Adrenal gland (tissue), 5 donors: ENCODE measurements at regions not wholly inside any gene's neighbourhood (a gene's known extent, or its start where the extent isn't known, plus 50 kb on each side); places are given as distances from the start of the nearest gene placed in this dataset.

Experiments
- POLR2A ChIP-seq, 2 donors: fragments of 450-650 bp; IDR thresholded peaks; one replicate each; pipeline ENCODE4 v1.6.1; 2017; ENCODE audit warnings: antibody characterized with exemption in 2 of 2, mild to moderate bottlenecking in 2 of 2, moderate library complexity in 1 of 2
- TF ChIP-seq, protein P1 (sequence below), 6 experiments: fragments of 450-650 bp in 4 of 6; fragments of 200-600 bp in 2 of 6; sonication (generic) in 1 of 6; IDR thresholded peaks; 1 replicate in 5 of 6; 2 replicates in 1 of 6; pipeline versions ENCODE4 v1.5.1 to v1.8.0; 2016 to 2021; ENCODE audit warnings: antibody characterized with exemption in 6 of 6, mild to moderate bottlenecking in 2 of 6, moderate library complexity in 1 of 6
- donor health status: DM: no; HTN: no; CAD: no.

- TF ChIP-seq, protein P1, sequence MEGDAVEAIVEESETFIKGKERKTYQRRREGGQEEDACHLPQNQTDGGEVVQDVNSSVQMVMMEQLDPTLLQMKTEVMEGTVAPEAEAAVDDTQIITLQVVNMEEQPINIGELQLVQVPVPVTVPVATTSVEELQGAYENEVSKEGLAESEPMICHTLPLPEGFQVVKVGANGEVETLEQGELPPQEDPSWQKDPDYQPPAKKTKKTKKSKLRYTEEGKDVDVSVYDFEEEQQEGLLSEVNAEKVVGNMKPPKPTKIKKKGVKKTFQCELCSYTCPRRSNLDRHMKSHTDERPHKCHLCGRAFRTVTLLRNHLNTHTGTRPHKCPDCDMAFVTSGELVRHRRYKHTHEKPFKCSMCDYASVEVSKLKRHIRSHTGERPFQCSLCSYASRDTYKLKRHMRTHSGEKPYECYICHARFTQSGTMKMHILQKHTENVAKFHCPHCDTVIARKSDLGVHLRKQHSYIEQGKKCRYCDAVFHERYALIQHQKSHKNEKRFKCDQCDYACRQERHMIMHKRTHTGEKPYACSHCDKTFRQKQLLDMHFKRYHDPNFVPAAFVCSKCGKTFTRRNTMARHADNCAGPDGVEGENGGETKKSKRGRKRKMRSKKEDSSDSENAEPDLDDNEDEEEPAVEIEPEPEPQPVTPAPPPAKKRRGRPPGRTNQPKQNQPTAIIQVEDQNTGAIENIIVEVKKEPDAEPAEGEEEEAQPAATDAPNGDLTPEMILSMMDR (IDR thresholded peaks at IDR 0.05) = no peak
- TF ChIP-seq POLR2A (IDR thresholded peaks at IDR 0.05) = no peak
Measured at GRCh38 chr5:32949286-32949970, 238.3 kb downstream of the NPR3 start.
